ENCODE measurements at regions not wholly inside any gene's neighbourhood (a gene's known extent, or its start where the extent isn't known, plus 50 kb on each side); places are given as distances from the start of the nearest gene placed in this dataset.
"Not testable (repeated sequence)": the region's sequence is repeated elsewhere in the genome, so short reads cannot be mapped to it uniquely, and the experiment has no call there.

- no peak for DNase-seq
Measured at GRCh38 chr3:82587174-82587573, 825.7 kb upstream of the GBE1 start.

GRCh38 chr3:82586414-82586813 lies 825.0 kb upstream of the GBE1 start:
- DNase-seq, result no peak

GRCh38 chr3:82586002-82586401 lies 824.6 kb upstream of the GBE1 start:
- not testable (repeated sequence) for DNase-seq

- DNase-seq, result not testable (repeated sequence)
Measured at GRCh38 chr3:82585591-82585990, 824.1 kb upstream of the GBE1 start.

- not testable (repeated sequence) for DNase-seq
Measured at GRCh38 chr3:82584861-82585260, 823.4 kb upstream of the GBE1 start.

- not testable (repeated sequence) for DNase-seq
Measured at GRCh38 chr3:82584415-82584814, 823.0 kb upstream of the GBE1 start.

- DNase-seq, result no peak
Measured at GRCh38 chr3:82581350-82581749, 819.9 kb upstream of the GBE1 start.

- no peak for DNase-seq
Measured at GRCh38 chr3:82572721-82573120, 811.3 kb upstream of the GBE1 start.

GRCh38 chr3:82568776-82569338 lies 807.4 kb upstream of the GBE1 start:
- DNase-seq, result no peak

GRCh38 chr3:82567029-82567600 lies 805.7 kb upstream of the GBE1 start:
- DNase-seq, result no peak

- no peak for DNase-seq
Measured at GRCh38 chr3:82562896-82563295, 801.5 kb upstream of the GBE1 start.

- DNase-seq, result no peak
Measured at GRCh38 chr3:82561784-82562183, 800.3 kb upstream of the GBE1 start.

GRCh38 chr3:82558081-82558480 lies 796.6 kb upstream of the GBE1 start:
- DNase-seq, result no peak

GRCh38 chr3:82556113-82556512 lies 794.7 kb upstream of the GBE1 start:
- no peak for DNase-seq

- not testable (repeated sequence) for DNase-seq
Measured at GRCh38 chr3:82542556-82542955, 781.1 kb upstream of the GBE1 start.

- no peak for DNase-seq
Measured at GRCh38 chr3:82521657-82522056, 760.2 kb upstream of the GBE1 start.

- no peak for DNase-seq
Measured at GRCh38 chr3:82520846-82521245, 759.4 kb upstream of the GBE1 start.

- no peak for DNase-seq
Measured at GRCh38 chr3:82509951-82510603, 748.6 kb upstream of the GBE1 start.

- DNase-seq, result no peak
Measured at GRCh38 chr3:82509106-82509842, 747.8 kb upstream of the GBE1 start.

GRCh38 chr3:82506204-82506603 lies 744.8 kb upstream of the GBE1 start:
- no peak for DNase-seq

GRCh38 chr3:82505079-82505756 lies 743.8 kb upstream of the GBE1 start:
- no peak for DNase-seq

GRCh38 chr3:82498186-82498585 lies 736.7 kb upstream of the GBE1 start:
- DNase-seq, result no peak

- DNase-seq, result no peak
Measured at GRCh38 chr3:82496890-82497560, 735.6 kb upstream of the GBE1 start.
